SU-DHL-6 (cell line): ENCODE measurements at regions not wholly inside any gene's neighbourhood (a gene's known extent, or its start where the extent isn't known, plus 50 kb on each side); places are given as distances from the start of the nearest gene placed in this dataset.

Experiments
- H2AFZ ChIP-seq: fragments of 200-600 bp; sonication (generic); 2 replicates; pipeline ENCODE4 v1.6.1; 2014; ENCODE audit warnings: low read depth, mild to moderate bottlenecking, moderate library complexity, mixed read lengths, antibody characterized with exemption, low read length; ENCODE audit not compliant: severe bottlenecking
- H3F3A ChIP-seq: fragments of 200-600 bp; shearing (Covaris generic); 2 replicates; pipeline ENCODE4 v1.6.0; 2016; ENCODE audit warnings: antibody characterized with exemption, mild to moderate bottlenecking; ENCODE audit not compliant: insufficient read depth
- H3K27ac ChIP-seq: fragments of 200-600 bp; sonication (generic); 2 replicates; pipeline ENCODE4 v1.5.1; 2016; ENCODE audit warnings: low read depth, mild to moderate bottlenecking, low read length, moderate library complexity, mixed read lengths
- H3K27me3 ChIP-seq: fragments of 200-600 bp; sonication (generic), shearing (Covaris generic); 2 replicates; pipeline ENCODE4 v1.6.0; 2014; ENCODE audit warnings: mild to moderate bottlenecking, low read length
- H3K36me3 ChIP-seq: fragments of 200-600 bp; sonication (generic); 2 replicates; pipeline ENCODE4 v1.6.1; 2014; ENCODE audit warnings: mild to moderate bottlenecking, low read length, mixed read lengths
- H3K4me2 ChIP-seq: fragments of 300-600, 200-600 bp; shearing (Covaris generic), sonication (generic); 2 replicates; pipeline ENCODE4 v1.6.0; 2014; ENCODE audit warnings: low read length, low read depth, mild to moderate bottlenecking; ENCODE audit not compliant: poor library complexity, severe bottlenecking
- H3K4me3 ChIP-seq: fragments of 200-600 bp; sonication (generic); 2 replicates; pipeline ENCODE4 v1.5.1; 2014; ENCODE audit warnings: antibody characterized with exemption, low read length, mild to moderate bottlenecking, mixed read lengths; ENCODE audit not compliant: insufficient read depth, poor library complexity, severe bottlenecking
- H3K79me2 ChIP-seq: fragments of 200-600 bp; sonication (generic); 2 replicates; pipeline ENCODE4 v1.6.1; 2014; ENCODE audit warnings: mild to moderate bottlenecking, low read length, moderate library complexity; ENCODE audit not compliant: insufficient read depth
- H3K9ac ChIP-seq: fragments of 200-600 bp; sonication (generic); 2 replicates; pipeline ENCODE4 v1.7.0; 2014; ENCODE audit warnings: mild to moderate bottlenecking, low read length
- H3K9me2 ChIP-seq: fragments of 200-600 bp; sonication (generic); replicated peaks from 2 replicates; pipeline ENCODE4 v1.6.1; 2014; ENCODE audit warnings: low read length; ENCODE audit not compliant: insufficient read depth
- H3K9me3 ChIP-seq: fragments of 200-600 bp; sonication (generic); 2 replicates; pipeline ENCODE4 v1.6.1; 2014; ENCODE audit warnings: low read length, mixed read lengths; ENCODE audit not compliant: insufficient read depth
- H4K20me1 ChIP-seq: fragments of 200-600 bp; sonication (generic); 2 replicates; pipeline ENCODE4 v1.6.1; 2014; ENCODE audit warnings: low read depth, mild to moderate bottlenecking, antibody characterized with exemption, low read length, moderate library complexity, mixed read lengths
- CTCF ChIP-seq: fragments of 200-600 bp; sonication (generic); IDR thresholded peaks from one replicate; pipeline ENCODE4 v1.5.1; 2017; ENCODE audit warnings: antibody characterized with exemption, mild to moderate bottlenecking, low read length, moderate library complexity; ENCODE audit not compliant: insufficient read depth, poor library complexity, severe bottlenecking
- EZH2phosphoT487 ChIP-seq: fragments of 200-600 bp; sonication (generic), shearing (Covaris generic); conservative IDR thresholded peaks from 2 replicates; pipeline ENCODE4 v1.6.1; 2018; ENCODE audit warnings: mild to moderate bottlenecking, antibody characterized with exemption, low read length, moderate library complexity, mixed read lengths

- H3K9me2 ChIP-seq: no peaks in the 10 kb centered on the region
- H3K9ac ChIP-seq: no peak overlapping the region
- H3K4me2 ChIP-seq: no peak overlapping the region
- H3F3A ChIP-seq: no peaks in the 10 kb centered on the region
- no peaks in the 10 kb centered on the region for H3K36me3 ChIP-seq
- H4K20me1 ChIP-seq: no peaks in the 10 kb centered on the region
- no peak overlapping the region for H3K27ac ChIP-seq
- no peaks in the 10 kb centered on the region for H3K79me2 ChIP-seq
- no peak overlapping the region for H2AFZ ChIP-seq
- H3K27me3 ChIP-seq: no peaks in the 10 kb centered on the region
- no peaks in the 10 kb centered on the region for H3K9me3 ChIP-seq
- TF ChIP-seq EZH2phosphoT487 (no peak), CTCF (no peak)
- H3K4me3 ChIP-seq: no peak overlapping the region
Observed at GRCh38 chr5:159465604-159466003, 135.3 kb upstream of the IL12B start.

- Histone ChIP-seq H3K9ac (no peak overlapping the region), H3K9me3 (no peaks in the 10 kb centered on the region), H3K9me2 (no peaks in the 10 kb centered on the region), H3F3A (no peaks in the 10 kb centered on the region), H3K27ac (no peak overlapping the region), H3K4me3 (no peak overlapping the region), H4K20me1 (no peaks in the 10 kb centered on the region), H3K36me3 (no peaks in the 10 kb centered on the region), H3K27me3 (no peaks in the 10 kb centered on the region), H3K79me2 (no peaks in the 10 kb centered on the region), H3K4me2 (no peak overlapping the region), H2AFZ (no peak overlapping the region)
- TF ChIP-seq EZH2phosphoT487 (no peak), CTCF (no peak)
Observed at GRCh38 chr5:159467666-159468065, 137.4 kb upstream of the IL12B start.

- no peaks in the 10 kb centered on the region for H3K79me2 ChIP-seq
- no peak overlapping the region for H3K4me2 ChIP-seq
- no peaks in the 10 kb centered on the region for H3F3A ChIP-seq
- H3K4me3 ChIP-seq: no peak overlapping the region
- H3K27ac ChIP-seq: no peak overlapping the region
- H2AFZ ChIP-seq: no peak overlapping the region
- no peak overlapping the region for H3K9ac ChIP-seq
- no peaks in the 10 kb centered on the region for H4K20me1 ChIP-seq
- H3K27me3 ChIP-seq: no peaks in the 10 kb centered on the region
- no peaks in the 10 kb centered on the region for H3K36me3 ChIP-seq
- TF ChIP-seq EZH2phosphoT487 (no peak), CTCF (no peak)
- no peaks in the 10 kb centered on the region for H3K9me2 ChIP-seq
- H3K9me3 ChIP-seq: no peaks in the 10 kb centered on the region
Observed at GRCh38 chr5:159469496-159470372, 139.4 kb upstream of the IL12B start.
